ENCODE measurements at regions not wholly inside any gene's neighbourhood (a gene's known extent, or its start where the extent isn't known, plus 50 kb on each side); places are given as distances from the start of the nearest gene placed in this dataset.

- TF ChIP-seq NANOG (IDR thresholded peaks at IDR 0.05; ENCODE audit: borderline replicate concordance) (no peak), CREB1 (CRISPR knock-in tag; IDR thresholded peaks at IDR 0.05; ENCODE audit: low read depth) (no peak), ZNF114 (CRISPR knock-in tag; IDR thresholded peaks at IDR 0.05) (no peak), CTCF (conservative IDR thresholded peaks at IDR 0.05; ENCODE audit: low read depth in 2 of 2) (no peak), ZNF331 (CRISPR knock-in tag; IDR thresholded peaks at IDR 0.05; ENCODE audit: low read depth) (no peak), ZNF462 (CRISPR knock-in tag; IDR thresholded peaks at IDR 0.05) (no peak)
- Histone ChIP-seq H3K4me2 (no peak overlapping the region), H3K27ac (ENCODE audit: low read depth) (no peak overlapping the region), H3K4me1 (ENCODE audit: insufficient read depth) (no peaks in the 10 kb centered on the region), H3K79me2 (replicated peaks; ENCODE audit: insufficient read depth) (no peaks in the 10 kb centered on the region), H3K9me2 (ENCODE audit: insufficient read depth) (no peaks in the 10 kb centered on the region), H2AFZ (no peak overlapping the region), H3F3A (replicated peaks; ENCODE audit: low read depth) (no peaks in the 10 kb centered on the region), H4K20me1 (replicated peaks; ENCODE audit: insufficient read depth) (no peaks in the 10 kb centered on the region), H3K4me3 (no peak overlapping the region), H3K36me3 (ENCODE audit: insufficient read depth) (no peaks in the 10 kb centered on the region), H3K27me3 (ENCODE audit: insufficient read depth) (no peaks in the 10 kb centered on the region)
- ATAC-seq (no peak), DNase-seq (ENCODE audit: low spot score) (no peak)
- peaks cover 8% of the 10 kb centered on the region for H3K9me3 Mint-ChIP-seq
- H3K4me1 Mint-ChIP-seq = no peaks in the 10 kb centered on the region
- no peak overlapping the region for H3K27ac Mint-ChIP-seq
- H3K36me3 Mint-ChIP-seq (ENCODE audit: low read depth) = no peaks in the 10 kb centered on the region
- H3K4me3 Mint-ChIP-seq = no peak overlapping the region
- peaks cover 2% of the 10 kb centered on the region for H3K27me3 Mint-ChIP-seq (ENCODE audit: insufficient read depth, low read depth, poor library complexity)
Measured at GRCh38 chr16:9334103-9334502, 242.7 kb downstream of the HAPSTR1 start.
